Lower leg skin (tissue), 3 donors: ENCODE measurements at regions not wholly inside any gene's neighbourhood (a gene's known extent, or its start where the extent isn't known, plus 50 kb on each side); places are given as distances from the start of the nearest gene placed in this dataset.

ENCODE experiments used
- CTCF ChIP-seq, 3 donors: fragments of 450-650 bp; IDR thresholded peaks; one replicate each; pipeline ENCODE4 v1.5.1; 2016; ENCODE audit warnings: antibody characterized with exemption in 3 of 3, mild to moderate bottlenecking in 3 of 3, moderate library complexity in 2 of 3
- POLR2A ChIP-seq, 2 donors: fragments of 450-650 bp; IDR thresholded peaks; one replicate each; pipeline ENCODE4 v1.6.1; 2016 to 2017; ENCODE audit warnings: antibody characterized with exemption in 2 of 2, mild to moderate bottlenecking in 1 of 2, moderate library complexity in 1 of 2

GRCh38 chr12:91347481-91348214 lies 165.0 kb upstream of the DCN start:
- TF ChIP-seq CTCF (IDR thresholded peaks at IDR 0.05) (no peak), POLR2A (IDR thresholded peaks at IDR 0.05) (no peak)
